Esophagus muscularis mucosa (tissue), 4 donors: ENCODE measurements at regions not wholly inside any gene's neighbourhood (a gene's known extent, or its start where the extent isn't known, plus 50 kb on each side); places are given as distances from the start of the nearest gene placed in this dataset.

ENCODE experiments used
- DNase-seq: peaks from one replicate; pipeline ENCODE4 v3.0.0-alpha.2; 2017; ENCODE audit errors: extremely low spot score
- H3K27ac ChIP-seq, 4 donors: fragments of 200-600 bp; sonication (generic); replicated peaks in 1 of 4; 1 replicate in 3 of 4; 2 replicates in 1 of 4; pipeline ENCODE4 v1.5.1; 2016 to 2019; ENCODE audit warnings: mild to moderate bottlenecking in 1 of 4
- H3K27me3 ChIP-seq, 4 donors: fragments of 200-600 bp; sonication (generic); one replicate each; pipeline versions ENCODE4 v1.5.1 to v1.6.0; 2016 to 2019
- H3K36me3 ChIP-seq, 4 donors: fragments of 200-600 bp; sonication (generic); one replicate each; pipeline ENCODE4 v1.5.1; 2016 to 2019
- H3K4me1 ChIP-seq, 4 donors: fragments of 200-600 bp; sonication (generic); one replicate each; pipeline ENCODE4 v1.5.1; 2016 to 2019
- H3K4me3 ChIP-seq, 4 donors: fragments of 200-600 bp; sonication (generic); 1 replicate in 2 of 4; 2 replicates in 2 of 4; pipeline ENCODE4 v1.5.1; 2016 to 2019; ENCODE audit warnings: mild to moderate bottlenecking in 4 of 4, moderate library complexity in 1 of 4
- H3K9me3 ChIP-seq, 4 donors: fragments of 200-600 bp; sonication (generic); 1 replicate in 3 of 4; 2 replicates in 1 of 4; pipeline ENCODE4 v1.5.1; 2016 to 2019
- CTCF ChIP-seq, 3 experiments: fragments of 200-600 bp in 2 of 3; fragments of 450-650 bp in 1 of 3; sonication (generic) in 2 of 3; IDR thresholded peaks; one replicate each; pipeline ENCODE4 v1.5.1; 2017 to 2019; ENCODE audit warnings: antibody characterized with exemption in 3 of 3, mild to moderate bottlenecking in 2 of 3, moderate library complexity in 1 of 3
- EP300 ChIP-seq: sonication (generic); formaldehyde crosslinking; IDR thresholded peaks from one replicate; pipeline ENCODE4 v1.6.1; 2017; ENCODE audit warnings: antibody characterized with exemption
- POLR2A ChIP-seq: fragments of 450-650 bp; IDR thresholded peaks from one replicate; pipeline ENCODE4 v1.6.1; 2017; ENCODE audit warnings: antibody characterized with exemption, moderate library complexity, mild to moderate bottlenecking, low read depth
- POLR2AphosphoS5 ChIP-seq, 2 donors: sonication (generic); formaldehyde crosslinking; IDR thresholded peaks; one replicate each; pipeline ENCODE4 v1.6.1; 2017; ENCODE audit warnings: antibody characterized with exemption in 2 of 2
- WGBS: methylation state at CpG from one replicate; pipeline ENCODE4 v1.1.5; 2018; 5-methylcytosine and 5-hydroxymethylcytosine counted together
- intact Hi-C: fragments of 100-400 bp; cut with DNase I; formaldehyde crosslinking; loops from one replicate; pipeline ENCODE4 v1.15.1; 2023

- WGBS: 76% methylated on average over 4 of the region's 4 CpGs
- no peaks in the 10 kb centered on the region for H3K4me1 ChIP-seq
- no peak overlapping the region for H3K4me3 ChIP-seq
- intact Hi-C loops: no loop called here
- H3K27ac ChIP-seq: no peak overlapping the region
- TF ChIP-seq EP300 (no peak), POLR2A (no peak), CTCF (IDR thresholded peaks at IDR 0.05) (no peak), POLR2AphosphoS5 (IDR thresholded peaks at IDR 0.05) (no peak)
- no peaks in the 10 kb centered on the region for H3K9me3 ChIP-seq
- no peaks in the 10 kb centered on the region for H3K27me3 ChIP-seq
- DNase-seq: no peak
- no peaks in the 10 kb centered on the region for H3K36me3 ChIP-seq
Measured at GRCh38 chr6:68114463-68115047, 520.5 kb upstream of the ADGRB3 start.

- no peak overlapping the region for H3K4me3 ChIP-seq
- no peaks in the 10 kb centered on the region for H3K9me3 ChIP-seq
- no peaks in the 10 kb centered on the region for H3K4me1 ChIP-seq
- intact Hi-C loops: no loop called here
- no peaks in the 10 kb centered on the region for H3K27me3 ChIP-seq
- TF ChIP-seq CTCF (IDR thresholded peaks at IDR 0.05) (no peak), POLR2A (no peak), POLR2AphosphoS5 (IDR thresholded peaks at IDR 0.05) (no peak), EP300 (no peak)
- 76% methylated on average over 2 of the region's 2 CpGs for WGBS
- no peaks in the 10 kb centered on the region for H3K36me3 ChIP-seq
- H3K27ac ChIP-seq: no peak overlapping the region
- no peak for DNase-seq
Measured at GRCh38 chr6:68108233-68108835, 526.7 kb upstream of the ADGRB3 start.

- no peak for DNase-seq
- no peaks in the 10 kb centered on the region for H3K27me3 ChIP-seq
- H3K4me3 ChIP-seq: no peak overlapping the region
- H3K4me1 ChIP-seq: no peaks in the 10 kb centered on the region
- H3K36me3 ChIP-seq: no peaks in the 10 kb centered on the region
- H3K27ac ChIP-seq: no peak overlapping the region
- intact Hi-C loops: no loop called here
- no peaks in the 10 kb centered on the region for H3K9me3 ChIP-seq
- TF ChIP-seq POLR2AphosphoS5 (IDR thresholded peaks at IDR 0.05) (no peak), CTCF (IDR thresholded peaks at IDR 0.05) (no peak), POLR2A (no peak)
Measured at GRCh38 chr6:68094070-68094469, 541.0 kb upstream of the ADGRB3 start.

- Histone ChIP-seq H3K9me3 (peaks cover 0 to 4% (median 0%) of the 10 kb centered on the region in 4 donors), H3K27me3 (no peaks in the 10 kb centered on the region), H3K4me1 (no peaks in the 10 kb centered on the region), H3K27ac (no peak overlapping the region), H3K36me3 (no peaks in the 10 kb centered on the region), H3K4me3 (no peak overlapping the region)
- 100% methylated on average over 1 of the region's 1 CpG for WGBS
- intact Hi-C loops: no loop called here
- TF ChIP-seq POLR2AphosphoS5 (IDR thresholded peaks at IDR 0.05): no peak
- no peak for TF ChIP-seq POLR2A
- no peak for TF ChIP-seq EP300
- no peak for TF ChIP-seq CTCF (IDR thresholded peaks at IDR 0.05)
- DNase-seq: no peak
Measured at GRCh38 chr6:68087399-68088133, 547.5 kb upstream of the ADGRB3 start.
